ENCODE measurements at regions not wholly inside any gene's neighbourhood (a gene's known extent, or its start where the extent isn't known, plus 50 kb on each side); places are given as distances from the start of the nearest gene placed in this dataset.

- Histone ChIP-seq H3K4me1 (ENCODE audit: insufficient read depth, low read length) (no peaks in the 10 kb centered on the region), H3K9me3 (ENCODE audit: low read depth, low read length) (no peaks in the 10 kb centered on the region), H4K20me1 (ENCODE audit: insufficient read depth, low read length) (no peaks in the 10 kb centered on the region), H3K79me2 (ENCODE audit: insufficient read depth, low read length) (no peaks in the 10 kb centered on the region), H3K27ac (ENCODE audit: low read depth, low read length) (no peak overlapping the region), H3K27me3 (ENCODE audit: insufficient read depth, low read length) (no peaks in the 10 kb centered on the region), H3K4me3 (ENCODE audit: insufficient read depth, low read length) (no peak overlapping the region), H3K4me2 (ENCODE audit: insufficient read depth, low read length) (peak overlapping the region; percentile 20), H2AFZ (ENCODE audit: low read length) (no peak overlapping the region), H3K36me3 (ENCODE audit: insufficient read depth, low read length) (no peaks in the 10 kb centered on the region)
- TF ChIP-seq CTCF (IDR thresholded peaks at IDR 0.05; ENCODE audit: extremely low read depth, low read depth, low read length): no peak
- no peak for DNase-seq (ENCODE audit: insufficient read length, low spot score, missing footprints)
These were observed 558.3 kb downstream of the CHSY3 start for GRCh38 chr5:130462516-130462915.

GRCh38 chr5:130455175-130455574 is 550.9 kb downstream of the CHSY3 start:
- H3K27me3 ChIP-seq (ENCODE audit: insufficient read depth, low read length): no peaks in the 10 kb centered on the region
- no peak overlapping the region for H3K27ac ChIP-seq (ENCODE audit: low read depth, low read length)
- no peak for TF ChIP-seq CTCF (IDR thresholded peaks at IDR 0.05; ENCODE audit: extremely low read depth, low read depth, low read length)
- no peaks in the 10 kb centered on the region for H3K36me3 ChIP-seq (ENCODE audit: insufficient read depth, low read length)
- DNase-seq (ENCODE audit: insufficient read length, low spot score, missing footprints): no peak
- no peak overlapping the region for H2AFZ ChIP-seq (ENCODE audit: low read length)
- no peaks in the 10 kb centered on the region for H3K4me1 ChIP-seq (ENCODE audit: insufficient read depth, low read length)
- H3K79me2 ChIP-seq (ENCODE audit: insufficient read depth, low read length): no peaks in the 10 kb centered on the region
- no peaks in the 10 kb centered on the region for H3K9me3 ChIP-seq (ENCODE audit: low read depth, low read length)
- H3K4me3 ChIP-seq (ENCODE audit: insufficient read depth, low read length): no peak overlapping the region
- no peak overlapping the region for H3K4me2 ChIP-seq (ENCODE audit: insufficient read depth, low read length)
- H4K20me1 ChIP-seq (ENCODE audit: insufficient read depth, low read length): no peaks in the 10 kb centered on the region

- no peaks in the 10 kb centered on the region for H3K9me3 ChIP-seq (ENCODE audit: low read depth, low read length)
- no peak overlapping the region for H3K4me3 ChIP-seq (ENCODE audit: insufficient read depth, low read length)
- no peak for DNase-seq (ENCODE audit: insufficient read length, low spot score, missing footprints)
- H3K4me1 ChIP-seq (ENCODE audit: insufficient read depth, low read length): no peaks in the 10 kb centered on the region
- no peaks in the 10 kb centered on the region for H3K79me2 ChIP-seq (ENCODE audit: insufficient read depth, low read length)
- H3K27me3 ChIP-seq (ENCODE audit: insufficient read depth, low read length): no peaks in the 10 kb centered on the region
- H3K27ac ChIP-seq (ENCODE audit: low read depth, low read length): no peak overlapping the region
- TF ChIP-seq CTCF (IDR thresholded peaks at IDR 0.05; ENCODE audit: extremely low read depth, low read depth, low read length): no peak
- H2AFZ ChIP-seq (ENCODE audit: low read length): no peak overlapping the region
- H3K36me3 ChIP-seq (ENCODE audit: insufficient read depth, low read length): no peaks in the 10 kb centered on the region
- no peaks in the 10 kb centered on the region for H4K20me1 ChIP-seq (ENCODE audit: insufficient read depth, low read length)
- no peak overlapping the region for H3K4me2 ChIP-seq (ENCODE audit: insufficient read depth, low read length)
These were observed 548.5 kb downstream of the CHSY3 start for GRCh38 chr5:130452744-130453143.

DNA sequence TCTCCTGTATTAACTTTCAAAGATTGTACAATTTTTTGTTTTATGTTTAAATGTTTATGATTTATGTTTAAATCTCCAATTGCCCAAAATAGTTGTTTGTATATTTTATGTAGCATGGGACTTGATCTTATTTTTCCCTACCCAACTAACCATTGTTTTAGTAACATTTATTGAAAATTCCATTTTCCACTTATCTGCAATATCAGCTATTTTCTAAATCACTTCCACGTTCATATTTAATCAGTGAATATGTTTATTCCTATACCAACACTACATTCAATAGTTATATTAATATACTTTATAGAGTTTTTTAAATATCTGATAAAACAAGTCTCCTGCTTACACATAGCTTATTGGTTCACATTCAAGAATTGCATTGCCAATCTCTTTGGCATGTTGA is 532.2 kb downstream of the CHSY3 start:
- no peak overlapping the region for H3K4me2 ChIP-seq (ENCODE audit: insufficient read depth, low read length)
- no peak overlapping the region for H3K4me3 ChIP-seq (ENCODE audit: insufficient read depth, low read length)
- no peak overlapping the region for H2AFZ ChIP-seq (ENCODE audit: low read length)
- no peak for DNase-seq (ENCODE audit: insufficient read length, low spot score, missing footprints)
- H3K4me1 ChIP-seq (ENCODE audit: insufficient read depth, low read length): no peaks in the 10 kb centered on the region
- no peaks in the 10 kb centered on the region for H3K79me2 ChIP-seq (ENCODE audit: insufficient read depth, low read length)
- no peaks in the 10 kb centered on the region for H3K36me3 ChIP-seq (ENCODE audit: insufficient read depth, low read length)
- H3K9me3 ChIP-seq (ENCODE audit: low read depth, low read length): peaks cover 6% of the 10 kb centered on the region
- no peak for TF ChIP-seq CTCF (IDR thresholded peaks at IDR 0.05; ENCODE audit: extremely low read depth, low read depth, low read length)
- H3K27ac ChIP-seq (ENCODE audit: low read depth, low read length): no peak overlapping the region
- H3K27me3 ChIP-seq (ENCODE audit: insufficient read depth, low read length): no peaks in the 10 kb centered on the region
- no peaks in the 10 kb centered on the region for H4K20me1 ChIP-seq (ENCODE audit: insufficient read depth, low read length)
